HCT116 (cell line): ENCODE measurements at regions not wholly inside any gene's neighbourhood (a gene's known extent, or its start where the extent isn't known, plus 50 kb on each side); places are given as distances from the start of the nearest gene placed in this dataset.

ENCODE experiments used
- CBX3 ChIP-seq: IDR thresholded peaks from 2 replicates; pipeline ENCODE4 v1.6.1; 2012; ENCODE audit warnings: low read depth
- ELF1 ChIP-seq: IDR thresholded peaks from 2 replicates; pipeline ENCODE4 v1.6.1; 2012; ENCODE audit warnings: low read depth, borderline replicate concordance
- EZH2 ChIP-seq: fragments of 200-600 bp; sonication (generic); IDR thresholded peaks from 2 replicates; pipeline ENCODE4 v1.6.1; 2017; ENCODE audit warnings: antibody characterized with exemption, mixed run types
- EZH2phosphoT487 ChIP-seq: fragments of 200-600 bp; IDR thresholded peaks from 2 replicates; pipeline ENCODE4 v1.6.1; 2018; ENCODE audit warnings: antibody characterized with exemption, borderline replicate concordance
- POLR2A ChIP-seq: IDR thresholded peaks from 2 replicates; pipeline ENCODE4 v1.7.0; 2011; ENCODE audit warnings: borderline replicate concordance; ENCODE audit not compliant: insufficient read depth, insufficient read length; ENCODE audit errors: extremely low read depth
- POLR2AphosphoS5 ChIP-seq: IDR thresholded peaks from 2 replicates; pipeline ENCODE4 v1.6.1; 2011; ENCODE audit warnings: mild to moderate bottlenecking, low read depth, low read length, moderate library complexity
- RAD21 ChIP-seq: IDR thresholded peaks from 2 replicates; pipeline ENCODE4 v1.6.1; 2012; ENCODE audit warnings: low read depth, mild to moderate bottlenecking
- SP1 ChIP-seq: IDR thresholded peaks from 2 replicates; pipeline ENCODE4 v1.6.1; 2012; ENCODE audit warnings: low read depth
- TCF7L2 ChIP-seq: IDR thresholded peaks from 2 replicates; pipeline ENCODE4 v1.7.0; 2011; ENCODE audit warnings: borderline replicate concordance, inconsistent platforms; ENCODE audit not compliant: insufficient read depth, insufficient read length; ENCODE audit errors: extremely low read depth
- TF ChIP-seq, protein P1 (sequence below), 3 experiments: fragments of 200-600 bp in 1 of 3; sonication (generic) in 1 of 3; IDR thresholded peaks in 2 of 3; conservative IDR thresholded peaks in 1 of 3; 2 replicates each; pipeline ENCODE4 v1.5.1; 2012 to 2017; ENCODE audit warnings: low read depth in 2 of 3, low read length in 2 of 3, antibody characterized with exemption in 1 of 3, borderline replicate concordance in 1 of 3, control low read depth in 1 of 3, mild to moderate bottlenecking in 1 of 3, mixed read lengths in 1 of 3, mixed run types in 1 of 3, moderate library complexity in 1 of 3; ENCODE audit not compliant: insufficient read depth in 1 of 3
- TF ChIP-seq, protein P2 (sequence below): IDR thresholded peaks from 2 replicates; pipeline ENCODE4 v1.6.1; 2012
- TF ChIP-seq, protein P3 (sequence below): IDR thresholded peaks from 2 replicates; pipeline ENCODE4 v1.6.1; 2012; ENCODE audit warnings: low read depth
- TF ChIP-seq, protein P4 (sequence below): IDR thresholded peaks from 2 replicates; pipeline ENCODE4 v1.6.1; 2012
- TF ChIP-seq, protein P5 (sequence below): IDR thresholded peaks from 2 replicates; pipeline ENCODE4 v1.6.1; 2011; ENCODE audit warnings: mild to moderate bottlenecking, low read length, moderate library complexity; ENCODE audit not compliant: insufficient replicate concordance; ENCODE audit errors: extremely low read depth

DNA sequence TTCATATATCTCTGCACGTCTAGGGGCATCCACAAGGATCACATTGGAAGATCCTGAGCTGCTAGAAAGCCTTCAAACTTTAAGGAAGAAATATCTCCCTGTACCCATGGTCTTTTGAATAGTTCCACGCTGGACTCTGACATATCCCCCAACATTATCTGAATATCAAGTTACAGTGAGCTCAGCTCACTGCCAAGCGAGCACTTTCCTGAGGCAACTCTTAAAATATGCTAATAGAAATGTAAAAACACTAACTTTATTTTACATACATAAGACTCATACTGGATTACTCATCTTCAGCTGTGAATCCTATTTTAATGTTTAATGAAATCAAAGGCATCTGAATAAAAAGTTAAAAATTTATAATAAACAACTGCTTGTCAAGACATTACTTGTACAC, 420.2 kb upstream of the CCDC54 start:
- TF ChIP-seq, protein P1, sequence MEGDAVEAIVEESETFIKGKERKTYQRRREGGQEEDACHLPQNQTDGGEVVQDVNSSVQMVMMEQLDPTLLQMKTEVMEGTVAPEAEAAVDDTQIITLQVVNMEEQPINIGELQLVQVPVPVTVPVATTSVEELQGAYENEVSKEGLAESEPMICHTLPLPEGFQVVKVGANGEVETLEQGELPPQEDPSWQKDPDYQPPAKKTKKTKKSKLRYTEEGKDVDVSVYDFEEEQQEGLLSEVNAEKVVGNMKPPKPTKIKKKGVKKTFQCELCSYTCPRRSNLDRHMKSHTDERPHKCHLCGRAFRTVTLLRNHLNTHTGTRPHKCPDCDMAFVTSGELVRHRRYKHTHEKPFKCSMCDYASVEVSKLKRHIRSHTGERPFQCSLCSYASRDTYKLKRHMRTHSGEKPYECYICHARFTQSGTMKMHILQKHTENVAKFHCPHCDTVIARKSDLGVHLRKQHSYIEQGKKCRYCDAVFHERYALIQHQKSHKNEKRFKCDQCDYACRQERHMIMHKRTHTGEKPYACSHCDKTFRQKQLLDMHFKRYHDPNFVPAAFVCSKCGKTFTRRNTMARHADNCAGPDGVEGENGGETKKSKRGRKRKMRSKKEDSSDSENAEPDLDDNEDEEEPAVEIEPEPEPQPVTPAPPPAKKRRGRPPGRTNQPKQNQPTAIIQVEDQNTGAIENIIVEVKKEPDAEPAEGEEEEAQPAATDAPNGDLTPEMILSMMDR (IDR thresholded peaks at IDR 0.05 in 2 of 3, conservative IDR thresholded peaks at IDR 0.05 in 1 of 3; ENCODE audit: borderline replicate concordance in 1 of 3, insufficient read depth in 1 of 3, low read depth in 2 of 3, low read length in 2 of 3): no peak
- no peak for TF ChIP-seq EZH2
- TF ChIP-seq POLR2AphosphoS5: no peak
- TF ChIP-seq POLR2A: no peak
- TF ChIP-seq SP1: no peak
- TF ChIP-seq, protein P2, sequence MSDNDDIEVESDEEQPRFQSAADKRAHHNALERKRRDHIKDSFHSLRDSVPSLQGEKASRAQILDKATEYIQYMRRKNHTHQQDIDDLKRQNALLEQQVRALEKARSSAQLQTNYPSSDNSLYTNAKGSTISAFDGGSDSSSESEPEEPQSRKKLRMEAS: no peak
- no peak for TF ChIP-seq RAD21
- TF ChIP-seq TCF7L2: no peak
- TF ChIP-seq, protein P3, sequence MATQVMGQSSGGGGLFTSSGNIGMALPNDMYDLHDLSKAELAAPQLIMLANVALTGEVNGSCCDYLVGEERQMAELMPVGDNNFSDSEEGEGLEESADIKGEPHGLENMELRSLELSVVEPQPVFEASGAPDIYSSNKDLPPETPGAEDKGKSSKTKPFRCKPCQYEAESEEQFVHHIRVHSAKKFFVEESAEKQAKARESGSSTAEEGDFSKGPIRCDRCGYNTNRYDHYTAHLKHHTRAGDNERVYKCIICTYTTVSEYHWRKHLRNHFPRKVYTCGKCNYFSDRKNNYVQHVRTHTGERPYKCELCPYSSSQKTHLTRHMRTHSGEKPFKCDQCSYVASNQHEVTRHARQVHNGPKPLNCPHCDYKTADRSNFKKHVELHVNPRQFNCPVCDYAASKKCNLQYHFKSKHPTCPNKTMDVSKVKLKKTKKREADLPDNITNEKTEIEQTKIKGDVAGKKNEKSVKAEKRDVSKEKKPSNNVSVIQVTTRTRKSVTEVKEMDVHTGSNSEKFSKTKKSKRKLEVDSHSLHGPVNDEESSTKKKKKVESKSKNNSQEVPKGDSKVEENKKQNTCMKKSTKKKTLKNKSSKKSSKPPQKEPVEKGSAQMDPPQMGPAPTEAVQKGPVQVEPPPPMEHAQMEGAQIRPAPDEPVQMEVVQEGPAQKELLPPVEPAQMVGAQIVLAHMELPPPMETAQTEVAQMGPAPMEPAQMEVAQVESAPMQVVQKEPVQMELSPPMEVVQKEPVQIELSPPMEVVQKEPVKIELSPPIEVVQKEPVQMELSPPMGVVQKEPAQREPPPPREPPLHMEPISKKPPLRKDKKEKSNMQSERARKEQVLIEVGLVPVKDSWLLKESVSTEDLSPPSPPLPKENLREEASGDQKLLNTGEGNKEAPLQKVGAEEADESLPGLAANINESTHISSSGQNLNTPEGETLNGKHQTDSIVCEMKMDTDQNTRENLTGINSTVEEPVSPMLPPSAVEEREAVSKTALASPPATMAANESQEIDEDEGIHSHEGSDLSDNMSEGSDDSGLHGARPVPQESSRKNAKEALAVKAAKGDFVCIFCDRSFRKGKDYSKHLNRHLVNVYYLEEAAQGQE: no peak
- no peak for TF ChIP-seq CBX3
- no peak for TF ChIP-seq EZH2phosphoT487
- TF ChIP-seq, protein P4, sequence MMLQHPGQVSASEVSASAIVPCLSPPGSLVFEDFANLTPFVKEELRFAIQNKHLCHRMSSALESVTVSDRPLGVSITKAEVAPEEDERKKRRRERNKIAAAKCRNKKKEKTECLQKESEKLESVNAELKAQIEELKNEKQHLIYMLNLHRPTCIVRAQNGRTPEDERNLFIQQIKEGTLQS: no peak
- TF ChIP-seq, protein P5, sequence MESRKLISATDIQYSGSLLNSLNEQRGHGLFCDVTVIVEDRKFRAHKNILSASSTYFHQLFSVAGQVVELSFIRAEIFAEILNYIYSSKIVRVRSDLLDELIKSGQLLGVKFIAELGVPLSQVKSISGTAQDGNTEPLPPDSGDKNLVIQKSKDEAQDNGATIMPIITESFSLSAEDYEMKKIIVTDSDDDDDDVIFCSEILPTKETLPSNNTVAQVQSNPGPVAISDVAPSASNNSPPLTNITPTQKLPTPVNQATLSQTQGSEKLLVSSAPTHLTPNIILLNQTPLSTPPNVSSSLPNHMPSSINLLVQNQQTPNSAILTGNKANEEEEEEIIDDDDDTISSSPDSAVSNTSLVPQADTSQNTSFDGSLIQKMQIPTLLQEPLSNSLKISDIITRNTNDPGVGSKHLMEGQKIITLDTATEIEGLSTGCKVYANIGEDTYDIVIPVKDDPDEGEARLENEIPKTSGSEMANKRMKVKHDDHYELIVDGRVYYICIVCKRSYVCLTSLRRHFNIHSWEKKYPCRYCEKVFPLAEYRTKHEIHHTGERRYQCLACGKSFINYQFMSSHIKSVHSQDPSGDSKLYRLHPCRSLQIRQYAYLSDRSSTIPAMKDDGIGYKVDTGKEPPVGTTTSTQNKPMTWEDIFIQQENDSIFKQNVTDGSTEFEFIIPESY: no peak
- TF ChIP-seq ELF1: no peak
